ENCODE measurements at regions not wholly inside any gene's neighbourhood (a gene's known extent, or its start where the extent isn't known, plus 50 kb on each side); places are given as distances from the start of the nearest gene placed in this dataset.

DNA sequence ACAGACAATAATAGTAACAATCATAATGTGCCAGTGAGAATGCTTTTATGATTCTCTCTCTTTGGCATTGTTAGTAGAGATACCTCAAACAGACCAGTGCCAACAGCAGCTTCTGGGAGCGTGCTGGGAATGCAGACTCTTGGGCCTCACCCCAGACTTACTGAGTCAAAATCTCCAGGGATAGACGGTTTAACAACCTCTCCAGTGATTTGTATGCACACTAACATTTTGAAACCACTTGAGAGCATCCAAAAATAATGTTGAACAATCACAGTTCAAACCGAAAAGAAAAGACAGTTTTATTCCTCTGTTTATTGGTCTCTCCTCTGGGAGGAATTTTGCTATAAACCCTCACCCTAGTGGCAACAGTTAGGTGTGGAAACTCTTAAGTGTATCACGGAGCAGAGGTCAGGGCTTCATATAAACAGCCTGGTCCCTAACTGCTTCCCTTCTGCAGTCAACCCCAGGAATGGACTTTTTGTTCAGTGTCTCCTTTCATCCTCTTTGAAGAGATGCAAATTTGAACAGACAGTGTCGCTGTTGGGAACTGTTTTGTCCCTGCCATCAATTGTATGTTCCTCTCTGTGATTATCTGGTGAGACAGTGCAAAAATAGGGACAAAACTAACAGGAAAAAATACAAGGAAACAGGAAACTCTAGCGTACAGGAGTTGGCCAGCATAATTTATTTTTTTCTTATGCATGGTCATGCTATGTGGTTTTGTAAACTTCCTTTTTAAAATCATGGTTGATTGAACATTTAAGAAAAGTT lies 162.4 kb upstream of the BTBD3 start:
- BruUV-seq (replicated peaks), result no TSS peak
- H3K9ac ChIP-seq (ENCODE audit: insufficient read depth, low read depth, low read length), result no peak overlapping the region
- H3K27me3 ChIP-seq (ENCODE audit: control insufficient read depth in 1 of 2, insufficient read depth in 2 of 2, low read length in 2 of 2), result no peaks in the 10 kb centered on the region
- DNase-seq (ENCODE audit: low spot score) (no peak), ATAC-seq (peak; percentile 34; the same call in 1 of the 3 replicates), FAIRE-seq (no peak)
- no peak overlapping the region for H2AFZ ChIP-seq (ENCODE audit: low read length)
- H3K79me2 ChIP-seq (ENCODE audit: insufficient read depth, low read length), result no peaks in the 10 kb centered on the region
- no peaks in the 10 kb centered on the region for H3K9me3 ChIP-seq (ENCODE audit: low read length)
- 8% methylated on average over 6 of the region's 6 CpGs for WGBS (ENCODE audit: low lambda C conversion rate)
- H3K4me1 ChIP-seq (ENCODE audit: insufficient read depth, low read length), result no peaks in the 10 kb centered on the region
- intact Hi-C loops (cut with micrococcal nuclease; ENCODE audit: unreplicated experiment) (no loop called here), in situ Hi-C loops (cut with HindIII; ENCODE audit: extremely low pct_ligation_motif_present, low pct_unique_long_range_greater_than_20kb) (no loop called here)
- no peak overlapping the region for H3K4me3 ChIP-seq (replicated peaks in 1 of 3; ENCODE audit: insufficient read depth in 1 of 3, low read depth in 2 of 3, low read length in 3 of 3)
- ChIA-PET POLR2A (no interaction called here), CTCF (ENCODE audit: low intra/inter-chr PET ratio, low total read pairs) (no interaction called here)
- H3K36me3 ChIP-seq (replicated peaks in 1 of 2; ENCODE audit: control insufficient read depth in 1 of 2, insufficient read depth in 2 of 2, low read length in 2 of 2), result no peaks in the 10 kb centered on the region
- H3K4me2 ChIP-seq (ENCODE audit: low read depth, low read length), result no peak overlapping the region
- no peak for TF ChIP-seq TRIM24 (CRISPR knock-in tag; IDR thresholded peaks at IDR 0.05)
- TF ChIP-seq STAG1 (CRISPR knock-in tag; IDR thresholded peaks at IDR 0.05), result peak; percentile 32
- TF ChIP-seq, protein P1, sequence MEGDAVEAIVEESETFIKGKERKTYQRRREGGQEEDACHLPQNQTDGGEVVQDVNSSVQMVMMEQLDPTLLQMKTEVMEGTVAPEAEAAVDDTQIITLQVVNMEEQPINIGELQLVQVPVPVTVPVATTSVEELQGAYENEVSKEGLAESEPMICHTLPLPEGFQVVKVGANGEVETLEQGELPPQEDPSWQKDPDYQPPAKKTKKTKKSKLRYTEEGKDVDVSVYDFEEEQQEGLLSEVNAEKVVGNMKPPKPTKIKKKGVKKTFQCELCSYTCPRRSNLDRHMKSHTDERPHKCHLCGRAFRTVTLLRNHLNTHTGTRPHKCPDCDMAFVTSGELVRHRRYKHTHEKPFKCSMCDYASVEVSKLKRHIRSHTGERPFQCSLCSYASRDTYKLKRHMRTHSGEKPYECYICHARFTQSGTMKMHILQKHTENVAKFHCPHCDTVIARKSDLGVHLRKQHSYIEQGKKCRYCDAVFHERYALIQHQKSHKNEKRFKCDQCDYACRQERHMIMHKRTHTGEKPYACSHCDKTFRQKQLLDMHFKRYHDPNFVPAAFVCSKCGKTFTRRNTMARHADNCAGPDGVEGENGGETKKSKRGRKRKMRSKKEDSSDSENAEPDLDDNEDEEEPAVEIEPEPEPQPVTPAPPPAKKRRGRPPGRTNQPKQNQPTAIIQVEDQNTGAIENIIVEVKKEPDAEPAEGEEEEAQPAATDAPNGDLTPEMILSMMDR (CRISPR knock-in tag; IDR thresholded peaks at IDR 0.05), result peak; percentile 52
- TF ChIP-seq ZKSCAN8 (CRISPR knock-in tag; IDR thresholded peaks at IDR 0.05; ENCODE audit: borderline replicate concordance), result no peak
- no peak overlapping the region for H3K27ac ChIP-seq (ENCODE audit: extremely low read length, insufficient read depth, low read length)
- no peaks in the 10 kb centered on the region for H4K20me1 ChIP-seq (ENCODE audit: insufficient read depth, low read length)

DNA sequence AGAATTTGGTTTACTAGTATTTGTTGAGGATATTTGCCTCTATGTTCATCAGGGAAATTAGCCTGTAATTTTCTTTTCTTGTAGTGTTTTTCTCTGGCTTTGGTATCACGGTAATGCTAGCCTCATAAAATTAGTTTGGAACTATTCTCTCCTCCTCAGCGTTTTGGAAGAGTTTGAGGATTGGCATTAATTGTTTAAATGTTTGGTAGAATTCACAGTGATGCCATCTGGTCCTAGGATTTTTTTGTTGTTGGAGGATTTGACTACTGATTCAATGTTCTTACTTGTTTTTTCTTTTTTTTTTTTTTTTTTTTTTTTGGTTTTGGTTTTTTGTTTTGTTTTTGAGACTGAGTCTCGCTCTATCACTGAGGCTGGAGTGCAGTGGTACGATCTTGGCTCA lies 156.2 kb upstream of the BTBD3 start:
- ATAC-seq (no peak), FAIRE-seq (no peak), DNase-seq (ENCODE audit: low spot score) (no peak)
- Histone ChIP-seq H3K4me3 (replicated peaks in 1 of 3; ENCODE audit: insufficient read depth in 1 of 3, low read depth in 2 of 3, low read length in 3 of 3) (no peak overlapping the region), H3K27me3 (ENCODE audit: control insufficient read depth in 1 of 2, insufficient read depth in 2 of 2, low read length in 2 of 2) (no peaks in the 10 kb centered on the region), H4K20me1 (ENCODE audit: insufficient read depth, low read length) (no peaks in the 10 kb centered on the region), H3K4me2 (ENCODE audit: low read depth, low read length) (no peak overlapping the region), H3K4me1 (ENCODE audit: insufficient read depth, low read length) (no peaks in the 10 kb centered on the region), H3K79me2 (ENCODE audit: insufficient read depth, low read length) (no peaks in the 10 kb centered on the region), H3K9me3 (ENCODE audit: low read length) (no peaks in the 10 kb centered on the region), H2AFZ (ENCODE audit: low read length) (no peak overlapping the region), H3K27ac (ENCODE audit: extremely low read length, insufficient read depth, low read length) (no peak overlapping the region), H3K36me3 (replicated peaks in 1 of 2; ENCODE audit: control insufficient read depth in 1 of 2, insufficient read depth in 2 of 2, low read length in 2 of 2) (no peaks in the 10 kb centered on the region), H3K9ac (ENCODE audit: insufficient read depth, low read depth, low read length) (no peak overlapping the region)
- 0% methylated on average over 4 of the region's 4 CpGs for WGBS (ENCODE audit: low lambda C conversion rate)
- CTCF ChIA-PET (ENCODE audit: low intra/inter-chr PET ratio, low total read pairs), result no interaction called here
- POLR2A ChIA-PET, result no interaction called here
- in situ Hi-C loops (cut with HindIII; ENCODE audit: extremely low pct_ligation_motif_present, low pct_unique_long_range_greater_than_20kb), result no loop called here
- intact Hi-C loops (cut with micrococcal nuclease; ENCODE audit: unreplicated experiment), result no loop called here
- no TSS peak for BruUV-seq (replicated peaks)
- TF ChIP-seq ZBTB20 (CRISPR knock-in tag; IDR thresholded peaks at IDR 0.05; ENCODE audit: borderline replicate concordance, low read depth), result no peak
- no peak for TF ChIP-seq PTBP1 (IDR thresholded peaks at IDR 0.05; ENCODE audit: low read depth, low read length, poor library complexity, severe bottlenecking)
- TF ChIP-seq, protein P2, sequence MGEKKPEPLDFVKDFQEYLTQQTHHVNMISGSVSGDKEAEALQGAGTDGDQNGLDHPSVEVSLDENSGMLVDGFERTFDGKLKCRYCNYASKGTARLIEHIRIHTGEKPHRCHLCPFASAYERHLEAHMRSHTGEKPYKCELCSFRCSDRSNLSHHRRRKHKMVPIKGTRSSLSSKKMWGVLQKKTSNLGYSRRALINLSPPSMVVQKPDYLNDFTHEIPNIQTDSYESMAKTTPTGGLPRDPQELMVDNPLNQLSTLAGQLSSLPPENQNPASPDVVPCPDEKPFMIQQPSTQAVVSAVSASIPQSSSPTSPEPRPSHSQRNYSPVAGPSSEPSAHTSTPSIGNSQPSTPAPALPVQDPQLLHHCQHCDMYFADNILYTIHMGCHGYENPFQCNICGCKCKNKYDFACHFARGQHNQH (CRISPR knock-in tag; IDR thresholded peaks at IDR 0.05), result no peak
- TF ChIP-seq TEAD3 (CRISPR knock-in tag; optimal IDR thresholded peaks at IDR 0.05; ENCODE audit: borderline replicate concordance), result no peak
- TF ChIP-seq NCOA5 (CRISPR knock-in tag; IDR thresholded peaks at IDR 0.05), result no peak
- TF ChIP-seq, protein P3, sequence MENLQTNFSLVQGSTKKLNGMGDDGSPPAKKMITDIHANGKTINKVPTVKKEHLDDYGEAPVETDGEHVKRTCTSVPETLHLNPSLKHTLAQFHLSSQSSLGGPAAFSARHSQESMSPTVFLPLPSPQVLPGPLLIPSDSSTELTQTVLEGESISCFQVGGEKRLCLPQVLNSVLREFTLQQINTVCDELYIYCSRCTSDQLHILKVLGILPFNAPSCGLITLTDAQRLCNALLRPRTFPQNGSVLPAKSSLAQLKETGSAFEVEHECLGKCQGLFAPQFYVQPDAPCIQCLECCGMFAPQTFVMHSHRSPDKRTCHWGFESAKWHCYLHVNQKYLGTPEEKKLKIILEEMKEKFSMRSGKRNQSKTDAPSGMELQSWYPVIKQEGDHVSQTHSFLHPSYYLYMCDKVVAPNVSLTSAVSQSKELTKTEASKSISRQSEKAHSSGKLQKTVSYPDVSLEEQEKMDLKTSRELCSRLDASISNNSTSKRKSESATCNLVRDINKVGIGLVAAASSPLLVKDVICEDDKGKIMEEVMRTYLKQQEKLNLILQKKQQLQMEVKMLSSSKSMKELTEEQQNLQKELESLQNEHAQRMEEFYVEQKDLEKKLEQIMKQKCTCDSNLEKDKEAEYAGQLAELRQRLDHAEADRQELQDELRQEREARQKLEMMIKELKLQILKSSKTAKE (CRISPR knock-in tag; IDR thresholded peaks at IDR 0.05; ENCODE audit: borderline replicate concordance), result no peak
- no peak for TF ChIP-seq DR1 (CRISPR knock-in tag; IDR thresholded peaks at IDR 0.05)
- TF ChIP-seq PHB2 (IDR thresholded peaks at IDR 0.05; ENCODE audit: partially characterized antibody), result no peak
- TF ChIP-seq ZSCAN29 (CRISPR knock-in tag; conservative IDR thresholded peaks at IDR 0.05), result no peak
